HG03175 (cell line): ENCODE measurements at regions not wholly inside any gene's neighbourhood (a gene's known extent, or its start where the extent isn't known, plus 50 kb on each side); places are given as distances from the start of the nearest gene placed in this dataset.
"Not testable (repeated sequence)": the region's sequence is repeated elsewhere in the genome, so short reads cannot be mapped to it uniquely, and the experiment has no call there.

Source experiments
- ATAC-seq: cut with Tn5 transposase; IDR thresholded peaks from one replicate; pipeline ENCODE4 v1.9.1; 2021; ENCODE audit warnings: mild to moderate bottlenecking, moderate library complexity; ENCODE audit not compliant: unreplicated experiment

DNA sequence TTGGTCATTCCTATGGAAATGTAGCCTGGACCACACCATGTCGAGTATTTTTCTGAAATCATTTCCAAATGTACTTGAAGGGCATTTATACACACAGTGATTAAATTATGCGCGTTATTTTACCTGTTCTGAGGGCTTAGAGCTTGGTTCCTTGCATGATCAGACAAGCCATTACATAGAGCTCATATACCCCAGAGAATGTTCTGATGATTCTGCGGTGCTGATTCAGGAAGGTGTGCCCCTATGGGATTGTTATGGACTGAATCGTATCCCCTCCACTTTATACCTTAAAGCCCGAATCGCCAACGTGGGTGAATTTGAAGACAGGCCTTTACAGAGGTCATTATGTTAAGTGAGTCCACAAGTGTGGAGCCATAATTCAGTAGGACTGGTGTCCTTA is 848.9 kb downstream of the TRIML1 start:
- ATAC-seq = no peak

GRCh38 chr4:188989371-188989770 is 850.1 kb downstream of the TRIML1 start:
- no peak for ATAC-seq

DNA sequence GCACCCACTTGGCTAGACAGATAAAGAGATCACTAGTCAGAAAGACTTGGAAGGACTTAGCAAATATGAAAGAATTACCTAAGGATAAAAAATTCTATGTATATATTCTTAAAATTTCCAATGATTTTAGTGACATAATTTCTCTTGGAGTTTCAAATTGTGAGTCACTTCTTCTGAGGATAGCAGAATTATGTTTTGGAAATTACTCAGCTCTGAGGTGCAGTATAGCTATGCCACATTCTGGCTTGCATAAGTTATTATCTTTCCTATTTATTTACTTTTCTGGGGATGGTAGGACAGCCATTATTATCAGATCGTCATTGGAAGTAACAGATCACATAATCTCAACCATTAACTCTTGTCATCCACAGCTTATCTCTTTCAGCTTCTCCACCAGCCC is 853.5 kb downstream of the TRIML1 start:
- ATAC-seq = no peak

DNA sequence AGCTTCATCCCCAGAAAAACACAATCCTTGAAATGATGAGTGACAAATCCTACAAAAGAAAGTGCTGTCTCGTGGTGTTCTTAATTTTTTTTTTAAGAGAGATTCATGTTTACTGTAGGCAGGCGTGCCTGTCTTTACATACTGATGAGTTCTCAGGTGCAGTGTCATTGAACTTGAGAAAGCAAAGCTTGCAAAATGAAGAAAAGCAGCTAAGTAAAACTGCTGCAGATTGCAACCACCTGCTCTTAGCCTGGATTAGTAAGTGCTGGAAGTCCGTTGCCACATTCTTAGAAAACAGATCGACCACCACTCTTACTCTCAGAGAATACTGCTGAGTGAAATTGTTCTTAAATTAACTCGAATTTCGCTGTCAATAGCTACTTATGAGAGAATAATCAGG is 854.6 kb downstream of the TRIML1 start:
- ATAC-seq = no peak

DNA sequence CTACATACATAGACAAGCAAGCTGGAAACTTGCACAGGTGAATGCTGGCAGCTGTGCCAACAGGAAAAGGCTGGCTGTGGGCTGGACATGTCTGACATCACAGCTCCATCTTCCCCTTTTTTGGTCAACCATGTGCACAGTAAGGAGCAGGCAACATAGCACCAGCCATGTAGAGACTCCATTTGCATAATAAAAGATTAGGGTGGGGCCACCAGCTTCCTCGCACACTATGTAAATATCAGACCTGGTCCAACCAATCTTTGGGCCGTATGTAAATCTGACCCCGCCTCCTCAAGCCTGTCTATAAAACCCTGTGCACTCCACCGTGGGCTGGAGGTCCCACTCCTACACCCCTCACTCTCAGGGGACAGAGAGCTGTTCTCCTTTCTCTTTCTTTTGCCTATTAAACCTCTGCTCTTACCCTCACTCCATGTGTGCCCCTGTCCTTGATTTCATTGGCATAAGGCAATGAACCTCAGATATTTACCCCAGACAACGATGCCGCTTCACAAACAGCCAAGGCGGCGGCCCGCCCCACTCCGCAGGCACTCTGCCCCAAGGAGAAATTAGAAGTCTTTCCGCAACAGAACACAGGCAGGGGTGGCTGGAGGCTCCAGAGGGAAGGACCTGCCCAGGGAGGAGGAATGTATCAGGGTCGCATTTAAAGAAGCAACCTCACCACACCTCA is 862.2 kb downstream of the TRIML1 start:
- no peak for ATAC-seq

- ATAC-seq = no peak
These were observed 862.8 kb downstream of the TRIML1 start for GRCh38 chr4:189001971-189002450.

GRCh38 chr4:189002475-189002874 is 863.2 kb downstream of the TRIML1 start:
- ATAC-seq = no peak

GRCh38 chr4:189010452-189011217 is 871.4 kb downstream of the TRIML1 start:
- not testable (repeated sequence) for ATAC-seq

DNA sequence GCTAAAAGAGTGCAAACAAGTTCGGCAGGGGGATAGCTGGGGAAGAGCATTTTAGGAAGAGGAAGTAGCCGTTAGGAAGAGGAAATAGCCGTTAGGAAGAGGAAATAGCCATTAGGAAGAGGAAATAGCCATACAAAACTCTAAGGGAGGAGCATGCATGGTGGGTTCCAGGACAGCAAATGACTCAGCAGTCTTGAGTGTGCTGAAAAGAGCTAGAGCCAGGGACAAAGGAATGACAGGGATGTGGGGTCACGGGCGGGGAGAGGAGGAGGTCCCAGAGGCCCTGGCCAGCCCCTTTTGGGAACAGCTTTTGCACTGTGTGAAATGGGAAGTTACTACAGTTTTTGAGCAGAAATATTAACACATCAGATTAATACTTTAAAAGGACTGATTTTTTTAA is 882.6 kb downstream of the TRIML1 start:
- no peak for ATAC-seq

DNA sequence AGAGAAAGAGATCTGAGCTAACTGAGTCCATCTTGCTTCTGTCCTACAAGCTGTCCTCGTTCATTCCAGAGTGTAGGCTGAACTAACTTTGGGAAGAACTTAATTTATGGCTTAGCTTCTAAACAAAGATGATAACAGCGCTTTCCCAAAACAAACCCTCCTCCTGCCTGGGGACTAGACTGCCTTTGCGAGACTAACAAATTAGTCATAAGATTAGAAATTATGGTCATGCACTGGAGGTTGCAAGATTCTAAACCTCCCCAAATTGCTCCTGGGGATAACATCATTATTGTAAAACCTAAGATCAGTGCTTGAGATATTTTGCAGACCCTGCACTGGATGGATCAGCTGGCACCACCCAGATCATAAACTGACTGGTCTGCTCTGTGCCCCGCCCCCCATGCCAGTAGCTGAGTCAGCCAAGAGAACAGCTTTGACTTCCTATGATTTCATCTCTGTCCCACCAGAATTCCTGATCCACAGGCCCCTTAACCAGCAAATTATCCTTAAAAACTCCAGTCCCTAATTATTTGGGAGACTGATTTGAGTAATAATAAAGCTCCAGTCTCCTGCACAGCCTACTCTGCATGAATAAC is 883.3 kb downstream of the TRIML1 start:
- no peak for ATAC-seq

DNA sequence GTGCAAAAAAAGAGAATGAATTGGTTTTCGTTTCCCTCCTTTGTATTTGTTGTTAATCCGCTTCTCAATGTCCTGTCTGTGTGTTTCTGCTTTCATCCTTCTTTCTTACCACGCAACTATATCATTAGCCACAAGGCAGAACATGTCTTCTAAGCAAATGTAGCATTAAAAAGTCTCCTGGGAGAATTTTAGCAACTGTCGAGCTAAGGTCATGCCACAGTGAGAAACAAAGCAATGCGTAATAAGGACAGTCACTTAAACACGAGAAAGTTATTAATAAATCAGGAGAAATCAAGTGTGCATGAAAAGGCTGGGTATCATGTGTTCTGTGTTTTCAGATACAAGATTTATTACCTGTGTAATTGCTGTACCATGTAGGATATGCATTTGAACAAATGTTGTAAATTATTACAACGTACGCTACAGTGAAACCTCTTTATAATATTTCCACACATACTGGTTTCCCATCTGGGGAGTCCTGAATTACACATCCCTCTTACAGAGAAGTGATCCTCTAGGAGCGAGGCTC is 890.8 kb downstream of the TRIML1 start:
- no peak for ATAC-seq

GRCh38 chr4:189032606-189033338 is 893.5 kb downstream of the TRIML1 start:
- ATAC-seq = no peak

GRCh38 chr4:189033801-189034347 is 894.6 kb downstream of the TRIML1 start:
- no peak for ATAC-seq

- ATAC-seq = no peak
These were observed 895.9 kb downstream of the TRIML1 start for GRCh38 chr4:189035091-189035490.

- no peak for ATAC-seq
These were observed 896.4 kb downstream of the TRIML1 start for GRCh38 chr4:189035654-189036053.

DNA sequence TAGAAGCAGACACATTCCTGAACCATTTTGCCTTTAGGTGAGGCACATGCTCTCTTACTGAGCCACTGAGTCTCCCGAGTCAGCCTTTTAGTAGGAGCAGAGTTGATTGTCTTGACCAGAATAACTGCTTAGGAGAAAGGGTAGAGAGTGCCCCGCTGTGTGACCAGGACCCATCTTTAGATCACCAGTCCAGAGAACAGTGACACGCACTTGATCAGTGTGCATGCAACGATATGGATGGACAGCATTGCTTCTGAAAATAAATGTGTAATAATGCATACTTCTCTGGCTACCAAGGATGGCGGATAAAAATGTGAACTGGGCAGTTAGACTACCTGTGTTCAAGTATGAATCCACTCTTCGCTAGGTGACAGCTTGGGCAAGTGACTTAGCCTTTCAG is 897.7 kb downstream of the TRIML1 start:
- ATAC-seq = no peak

DNA sequence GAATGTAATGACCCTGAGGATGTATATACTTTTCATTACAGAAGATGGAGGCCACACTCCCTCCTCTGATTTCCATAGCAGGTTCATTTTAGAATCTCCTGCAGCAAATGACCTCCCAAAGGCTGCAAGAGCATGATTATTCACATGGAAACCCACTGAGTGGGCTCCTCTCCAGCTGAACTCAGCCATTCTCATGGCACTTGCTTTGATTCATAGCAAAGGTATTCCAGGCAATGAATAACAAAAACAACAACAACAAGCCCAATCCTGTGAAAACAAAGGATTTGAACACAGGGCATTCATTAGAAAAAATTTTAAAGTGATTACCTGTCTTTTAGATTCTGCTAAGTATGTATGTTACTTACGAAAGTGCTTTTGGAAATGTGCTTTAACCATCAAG is 894.0 kb upstream of the FRG1 start:
- no peak for ATAC-seq

DNA sequence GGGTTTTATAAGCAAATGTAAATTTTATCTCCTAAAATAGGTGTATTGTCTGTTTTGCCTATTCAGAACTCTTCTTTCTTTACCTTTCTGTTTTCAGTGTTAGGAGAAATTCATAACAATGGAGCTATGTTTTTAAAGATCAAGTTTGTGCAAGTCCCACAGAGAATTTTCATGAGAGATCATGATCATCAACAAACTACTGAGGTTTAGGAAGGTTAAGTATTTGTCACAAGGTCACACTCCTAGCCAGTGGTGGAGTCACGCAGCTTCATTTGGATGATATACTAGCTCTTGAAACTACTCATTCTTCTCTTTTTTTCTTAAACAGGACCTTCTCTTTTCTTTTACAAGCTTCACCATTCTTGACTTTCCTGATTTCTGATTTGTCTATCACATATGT is 892.6 kb upstream of the FRG1 start:
- ATAC-seq = no peak

- no peak for ATAC-seq
These were observed 891.0 kb upstream of the FRG1 start for GRCh38 chr4:189049682-189050081.

- ATAC-seq = no peak
These were observed 890.0 kb upstream of the FRG1 start for GRCh38 chr4:189050643-189051042.

- no peak for ATAC-seq
These were observed 887.1 kb upstream of the FRG1 start for GRCh38 chr4:189053621-189054020.
